ENCODE measurements at regions not wholly inside any gene's neighbourhood (a gene's known extent, or its start where the extent isn't known, plus 50 kb on each side); places are given as distances from the start of the nearest gene placed in this dataset.

DNA sequence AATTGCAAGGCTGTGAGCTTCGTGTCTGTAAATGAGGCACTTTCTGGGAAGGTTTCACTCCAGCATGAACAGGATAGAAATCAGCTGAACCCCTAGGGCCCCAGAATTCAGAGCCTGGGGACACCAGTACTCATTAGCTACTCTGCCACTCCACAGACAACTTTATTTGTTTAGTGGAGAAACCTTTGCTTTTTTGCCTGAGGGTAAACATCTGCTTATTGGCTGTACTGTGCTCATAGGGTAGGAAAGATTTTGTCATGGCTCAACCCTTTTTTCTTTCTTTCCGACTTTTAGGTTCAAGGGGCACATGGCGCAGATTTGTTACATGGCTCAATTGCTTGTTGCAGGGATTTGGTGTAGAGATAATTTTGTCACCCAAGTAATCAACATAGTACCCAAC is 138.4 kb upstream of the BACE2 start:
- Mint-ChIP-seq H3K36me3 (ENCODE audit: low read depth) (no peaks in the 10 kb centered on the region; the same call in 1 of the 2 replicates), H3K4me3 (no peak overlapping the region), H3K9me3 (peaks cover 20% of the 10 kb centered on the region), H3K27ac (no peak overlapping the region), H3K4me1 (ENCODE audit: low read depth) (peaks cover 13% of the 10 kb centered on the region), H3K27me3 (ENCODE audit: insufficient read depth) (no peaks in the 10 kb centered on the region; the same call in 1 of the 2 replicates)
- TF ChIP-seq, protein P1, sequence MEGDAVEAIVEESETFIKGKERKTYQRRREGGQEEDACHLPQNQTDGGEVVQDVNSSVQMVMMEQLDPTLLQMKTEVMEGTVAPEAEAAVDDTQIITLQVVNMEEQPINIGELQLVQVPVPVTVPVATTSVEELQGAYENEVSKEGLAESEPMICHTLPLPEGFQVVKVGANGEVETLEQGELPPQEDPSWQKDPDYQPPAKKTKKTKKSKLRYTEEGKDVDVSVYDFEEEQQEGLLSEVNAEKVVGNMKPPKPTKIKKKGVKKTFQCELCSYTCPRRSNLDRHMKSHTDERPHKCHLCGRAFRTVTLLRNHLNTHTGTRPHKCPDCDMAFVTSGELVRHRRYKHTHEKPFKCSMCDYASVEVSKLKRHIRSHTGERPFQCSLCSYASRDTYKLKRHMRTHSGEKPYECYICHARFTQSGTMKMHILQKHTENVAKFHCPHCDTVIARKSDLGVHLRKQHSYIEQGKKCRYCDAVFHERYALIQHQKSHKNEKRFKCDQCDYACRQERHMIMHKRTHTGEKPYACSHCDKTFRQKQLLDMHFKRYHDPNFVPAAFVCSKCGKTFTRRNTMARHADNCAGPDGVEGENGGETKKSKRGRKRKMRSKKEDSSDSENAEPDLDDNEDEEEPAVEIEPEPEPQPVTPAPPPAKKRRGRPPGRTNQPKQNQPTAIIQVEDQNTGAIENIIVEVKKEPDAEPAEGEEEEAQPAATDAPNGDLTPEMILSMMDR (IDR thresholded peaks at IDR 0.05) = no peak
- DNase-seq = no peak

DNA sequence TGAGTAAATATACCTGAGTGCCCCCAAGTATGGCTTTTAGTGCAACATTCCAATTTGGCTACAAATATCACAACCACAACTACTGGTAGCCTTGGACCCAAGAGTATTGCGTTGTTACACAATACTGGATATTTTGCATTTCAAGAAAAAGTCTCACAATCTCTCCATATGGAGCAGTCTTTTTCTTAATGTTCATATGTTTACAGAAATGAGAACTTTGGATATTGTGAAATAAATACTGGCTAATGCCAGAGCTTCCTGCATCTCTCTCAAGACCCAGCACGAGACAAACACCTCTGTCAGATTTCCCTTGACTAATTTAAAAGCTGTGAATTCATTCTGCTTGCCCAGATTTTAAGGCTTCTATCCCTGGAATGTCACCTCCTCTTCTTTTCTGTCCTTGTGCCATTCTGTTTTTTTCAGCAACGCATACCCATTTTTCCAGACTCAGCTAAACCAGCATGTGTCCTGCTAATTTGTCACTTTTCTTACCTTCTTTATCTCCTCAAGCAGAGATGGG is 136.2 kb upstream of the BACE2 start:
- TF ChIP-seq, protein P1 (IDR thresholded peaks at IDR 0.05) = no peak
- Mint-ChIP-seq H3K4me1 (ENCODE audit: low read depth) (peaks cover 13% of the 10 kb centered on the region), H3K9me3 (peaks cover 14% of the 10 kb centered on the region), H3K4me3 (no peak overlapping the region), H3K36me3 (ENCODE audit: low read depth) (no peaks in the 10 kb centered on the region; the same call in 1 of the 2 replicates), H3K27me3 (ENCODE audit: insufficient read depth) (no peaks in the 10 kb centered on the region; the same call in 1 of the 2 replicates), H3K27ac (no peak overlapping the region)
- no peak for DNase-seq

DNA sequence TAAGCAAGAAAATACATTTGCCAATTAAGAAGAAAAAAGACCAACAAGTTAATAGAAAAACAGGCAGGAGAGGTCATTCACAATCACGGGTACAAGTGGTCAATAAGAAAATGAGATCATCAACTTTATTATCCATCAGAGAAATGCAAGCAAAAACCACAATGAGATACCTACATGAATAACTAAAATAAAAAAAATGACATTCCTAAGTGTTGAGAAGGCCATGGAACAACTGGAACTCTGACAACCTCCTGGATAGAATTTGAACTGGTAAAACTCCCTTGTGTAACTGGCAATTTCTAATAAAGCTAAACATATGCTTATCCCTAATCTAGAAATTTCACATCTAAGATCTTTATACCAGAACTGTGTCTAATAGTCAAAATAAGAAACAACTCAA is 135.4 kb upstream of the BACE2 start:
- Mint-ChIP-seq H3K36me3 (ENCODE audit: low read depth) (no peaks in the 10 kb centered on the region; the same call in 1 of the 2 replicates), H3K27me3 (ENCODE audit: insufficient read depth) (no peaks in the 10 kb centered on the region; the same call in 1 of the 2 replicates), H3K9me3 (peaks cover 18% of the 10 kb centered on the region), H3K4me3 (no peak overlapping the region), H3K27ac (no peak overlapping the region), H3K4me1 (ENCODE audit: low read depth) (peaks cover 13% of the 10 kb centered on the region)
- TF ChIP-seq, protein P1 (IDR thresholded peaks at IDR 0.05) = no peak
- DNase-seq = peak; percentile 10

DNA sequence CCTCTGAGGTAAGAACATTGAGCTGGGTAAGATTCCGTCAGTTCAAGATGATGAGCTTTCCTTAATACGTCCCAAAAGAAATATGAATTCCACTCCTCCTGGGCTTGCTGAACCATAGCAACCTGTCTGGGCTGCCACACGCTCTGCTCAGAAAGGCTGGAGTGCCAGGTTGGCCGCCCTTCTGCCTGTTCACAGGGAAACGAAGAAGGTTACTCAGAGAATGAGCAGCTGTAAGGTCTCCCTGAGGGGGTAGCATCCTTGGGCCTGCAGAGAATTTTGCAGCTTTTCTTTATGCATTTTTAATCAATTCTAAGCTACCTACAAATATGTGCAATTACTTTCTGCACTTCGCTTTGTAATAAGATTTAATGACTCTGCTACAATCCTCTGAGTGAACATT is 130.7 kb upstream of the BACE2 start:
- TF ChIP-seq, protein P1 (IDR thresholded peaks at IDR 0.05) = no peak
- H3K27me3 Mint-ChIP-seq (ENCODE audit: insufficient read depth) = peaks cover 5% of the 10 kb centered on the region
- H3K27ac Mint-ChIP-seq = no peak overlapping the region
- H3K36me3 Mint-ChIP-seq (ENCODE audit: low read depth) = no peaks in the 10 kb centered on the region
- DNase-seq = no peak
- no peak overlapping the region for H3K4me3 Mint-ChIP-seq
- peaks cover 15% of the 10 kb centered on the region for H3K9me3 Mint-ChIP-seq
- H3K4me1 Mint-ChIP-seq (ENCODE audit: low read depth) = peaks cover 9% of the 10 kb centered on the region

DNA sequence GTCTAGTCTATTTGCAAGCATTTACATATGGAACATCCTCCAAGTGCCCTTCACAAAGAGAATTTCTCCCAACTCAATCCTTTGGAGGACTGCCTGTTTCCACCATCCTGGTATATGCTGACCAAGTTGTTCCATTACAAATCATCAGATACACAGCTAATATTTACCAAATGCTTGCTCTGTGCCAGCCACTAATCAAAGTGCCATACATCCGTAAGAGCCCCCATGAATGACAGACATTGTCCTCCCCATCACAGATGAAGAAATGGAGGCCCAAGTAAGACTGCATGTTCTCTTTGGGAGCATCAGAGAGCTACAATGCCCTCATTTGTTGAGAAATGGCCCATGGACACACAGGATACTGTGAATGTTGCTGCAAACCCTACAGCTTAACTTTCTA is 130.0 kb upstream of the BACE2 start:
- TF ChIP-seq, protein P1 (IDR thresholded peaks at IDR 0.05) = no peak
- H3K27ac Mint-ChIP-seq = no peak overlapping the region
- peaks cover 5% of the 10 kb centered on the region for H3K27me3 Mint-ChIP-seq (ENCODE audit: insufficient read depth)
- H3K9me3 Mint-ChIP-seq = peaks cover 15% of the 10 kb centered on the region
- H3K4me3 Mint-ChIP-seq = no peak overlapping the region
- no peak for DNase-seq
- no peaks in the 10 kb centered on the region for H3K36me3 Mint-ChIP-seq (ENCODE audit: low read depth)
- H3K4me1 Mint-ChIP-seq (ENCODE audit: low read depth) = peaks cover 2% of the 10 kb centered on the region

DNA sequence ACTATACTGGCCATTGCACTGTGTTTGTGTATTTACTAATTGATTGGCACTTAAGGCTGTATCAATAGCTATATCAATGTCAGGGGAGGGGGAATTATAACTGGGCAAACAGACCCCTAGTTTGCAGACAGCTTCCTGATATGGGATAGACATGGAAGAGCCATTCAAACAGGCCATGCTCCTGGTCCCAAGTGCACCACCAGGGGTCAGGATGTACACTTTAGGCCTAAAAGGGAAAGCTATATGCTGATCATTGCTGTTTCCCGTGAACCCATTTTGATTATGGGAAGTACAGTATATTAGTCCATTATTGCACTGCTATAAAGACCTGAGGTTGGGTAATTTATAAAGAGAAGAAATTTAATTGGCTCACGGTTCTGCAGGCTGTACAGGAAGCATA is 124.9 kb upstream of the BACE2 start:
- Mint-ChIP-seq H3K4me1 (ENCODE audit: low read depth) (peaks cover 6% of the 10 kb centered on the region), H3K36me3 (ENCODE audit: low read depth) (no peaks in the 10 kb centered on the region), H3K9me3 (peaks cover 14% of the 10 kb centered on the region), H3K27ac (no peak overlapping the region), H3K27me3 (ENCODE audit: insufficient read depth) (peaks cover 12% of the 10 kb centered on the region), H3K4me3 (no peak overlapping the region)
- TF ChIP-seq, protein P1 (IDR thresholded peaks at IDR 0.05) = peak; percentile 58
- no peak for DNase-seq
